ENCODE measurements at regions not wholly inside any gene's neighbourhood (a gene's known extent, or its start where the extent isn't known, plus 50 kb on each side); places are given as distances from the start of the nearest gene placed in this dataset.

GRCh38 chr14:85788470-85789233, 258.7 kb downstream of the FLRT2 start:
- Histone ChIP-seq H3K79me2 (replicated peaks; ENCODE audit: insufficient read depth) (no peaks in the 10 kb centered on the region), H3K27ac (ENCODE audit: low read depth) (no peak overlapping the region), H3K4me2 (no peak overlapping the region), H3K27me3 (ENCODE audit: insufficient read depth) (no peaks in the 10 kb centered on the region), H3K4me3 (no peak overlapping the region), H4K20me1 (replicated peaks; ENCODE audit: insufficient read depth) (no peaks in the 10 kb centered on the region), H2AFZ (no peak overlapping the region), H3K9me2 (ENCODE audit: insufficient read depth) (no peaks in the 10 kb centered on the region; the same call in 1 of the 2 replicates), H3K36me3 (ENCODE audit: insufficient read depth) (no peaks in the 10 kb centered on the region), H3F3A (replicated peaks; ENCODE audit: low read depth) (no peaks in the 10 kb centered on the region), H3K4me1 (ENCODE audit: insufficient read depth) (0 out of 2 replicates have a peak, but pooled peaks cover 9% of the 10 kb centered on the region)
- H3K27ac Mint-ChIP-seq, result no peak overlapping the region
- no peak for TF ChIP-seq ETS1 (IDR thresholded peaks at IDR 0.05)
- no peak for TF ChIP-seq JUNB (IDR thresholded peaks at IDR 0.05; ENCODE audit: unreplicated experiment)
- TF ChIP-seq EZH2phosphoT487 (IDR thresholded peaks at IDR 0.05; ENCODE audit: unreplicated experiment), result no peak
- no peak for TF ChIP-seq ZNF331 (CRISPR knock-in tag; IDR thresholded peaks at IDR 0.05; ENCODE audit: low read depth)
- TF ChIP-seq, protein P1, sequence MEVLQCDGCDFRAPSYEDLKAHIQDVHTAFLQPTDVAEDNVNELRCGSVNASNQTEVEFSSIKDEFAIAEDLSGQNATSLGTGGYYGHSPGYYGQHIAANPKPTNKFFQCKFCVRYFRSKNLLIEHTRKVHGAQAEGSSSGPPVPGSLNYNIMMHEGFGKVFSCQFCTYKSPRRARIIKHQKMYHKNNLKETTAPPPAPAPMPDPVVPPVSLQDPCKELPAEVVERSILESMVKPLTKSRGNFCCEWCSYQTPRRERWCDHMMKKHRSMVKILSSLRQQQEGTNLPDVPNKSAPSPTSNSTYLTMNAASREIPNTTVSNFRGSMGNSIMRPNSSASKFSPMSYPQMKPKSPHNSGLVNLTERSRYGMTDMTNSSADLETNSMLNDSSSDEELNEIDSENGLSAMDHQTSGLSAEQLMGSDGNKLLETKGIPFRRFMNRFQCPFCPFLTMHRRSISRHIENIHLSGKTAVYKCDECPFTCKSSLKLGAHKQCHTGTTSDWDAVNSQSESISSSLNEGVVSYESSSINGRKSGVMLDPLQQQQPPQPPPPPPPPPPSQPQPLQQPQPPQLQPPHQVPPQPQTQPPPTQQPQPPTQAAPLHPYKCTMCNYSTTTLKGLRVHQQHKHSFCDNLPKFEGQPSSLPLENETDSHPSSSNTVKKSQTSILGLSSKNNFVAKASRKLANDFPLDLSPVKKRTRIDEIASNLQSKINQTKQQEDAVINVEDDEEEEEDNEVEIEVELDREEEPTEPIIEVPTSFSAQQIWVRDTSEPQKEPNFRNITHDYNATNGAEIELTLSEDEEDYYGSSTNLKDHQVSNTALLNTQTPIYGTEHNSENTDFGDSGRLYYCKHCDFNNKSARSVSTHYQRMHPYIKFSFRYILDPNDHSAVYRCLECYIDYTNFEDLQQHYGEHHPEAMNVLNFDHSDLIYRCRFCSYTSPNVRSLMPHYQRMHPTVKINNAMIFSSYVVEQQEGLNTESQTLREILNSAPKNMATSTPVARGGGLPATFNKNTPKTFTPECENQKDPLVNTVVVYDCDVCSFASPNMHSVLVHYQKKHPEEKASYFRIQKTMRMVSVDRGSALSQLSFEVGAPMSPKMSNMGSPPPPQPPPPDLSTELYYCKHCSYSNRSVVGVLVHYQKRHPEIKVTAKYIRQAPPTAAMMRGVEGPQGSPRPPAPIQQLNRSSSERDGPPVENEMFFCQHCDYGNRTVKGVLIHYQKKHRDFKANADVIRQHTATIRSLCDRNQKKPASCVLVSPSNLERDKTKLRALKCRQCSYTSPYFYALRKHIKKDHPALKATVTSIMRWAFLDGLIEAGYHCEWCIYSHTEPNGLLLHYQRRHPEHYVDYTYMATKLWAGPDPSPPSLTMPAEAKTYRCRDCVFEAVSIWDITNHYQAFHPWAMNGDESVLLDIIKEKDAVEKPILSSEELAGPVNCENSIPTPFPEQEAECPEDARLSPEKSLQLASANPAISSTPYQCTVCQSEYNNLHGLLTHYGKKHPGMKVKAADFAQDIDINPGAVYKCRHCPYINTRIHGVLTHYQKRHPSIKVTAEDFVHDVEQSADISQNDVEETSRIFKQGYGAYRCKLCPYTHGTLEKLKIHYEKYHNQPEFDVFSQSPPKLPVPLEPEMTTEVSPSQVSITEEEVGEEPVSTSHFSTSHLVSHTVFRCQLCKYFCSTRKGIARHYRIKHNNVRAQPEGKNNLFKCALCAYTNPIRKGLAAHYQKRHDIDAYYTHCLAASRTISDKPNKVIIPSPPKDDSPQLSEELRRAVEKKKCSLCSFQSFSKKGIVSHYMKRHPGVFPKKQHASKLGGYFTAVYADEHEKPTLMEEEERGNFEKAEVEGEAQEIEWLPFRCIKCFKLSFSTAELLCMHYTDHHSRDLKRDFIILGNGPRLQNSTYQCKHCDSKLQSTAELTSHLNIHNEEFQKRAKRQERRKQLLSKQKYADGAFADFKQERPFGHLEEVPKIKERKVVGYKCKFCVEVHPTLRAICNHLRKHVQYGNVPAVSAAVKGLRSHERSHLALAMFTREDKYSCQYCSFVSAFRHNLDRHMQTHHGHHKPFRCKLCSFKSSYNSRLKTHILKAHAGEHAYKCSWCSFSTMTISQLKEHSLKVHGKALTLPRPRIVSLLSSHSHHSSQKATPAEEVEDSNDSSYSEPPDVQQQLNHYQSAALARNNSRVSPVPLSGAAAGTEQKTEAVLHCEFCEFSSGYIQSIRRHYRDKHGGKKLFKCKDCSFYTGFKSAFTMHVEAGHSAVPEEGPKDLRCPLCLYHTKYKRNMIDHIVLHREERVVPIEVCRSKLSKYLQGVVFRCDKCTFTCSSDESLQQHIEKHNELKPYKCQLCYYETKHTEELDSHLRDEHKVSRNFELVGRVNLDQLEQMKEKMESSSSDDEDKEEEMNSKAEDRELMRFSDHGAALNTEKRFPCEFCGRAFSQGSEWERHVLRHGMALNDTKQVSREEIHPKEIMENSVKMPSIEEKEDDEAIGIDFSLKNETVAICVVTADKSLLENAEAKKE (CRISPR knock-in tag; IDR thresholded peaks at IDR 0.05), result no peak
- TF ChIP-seq, protein P2, sequence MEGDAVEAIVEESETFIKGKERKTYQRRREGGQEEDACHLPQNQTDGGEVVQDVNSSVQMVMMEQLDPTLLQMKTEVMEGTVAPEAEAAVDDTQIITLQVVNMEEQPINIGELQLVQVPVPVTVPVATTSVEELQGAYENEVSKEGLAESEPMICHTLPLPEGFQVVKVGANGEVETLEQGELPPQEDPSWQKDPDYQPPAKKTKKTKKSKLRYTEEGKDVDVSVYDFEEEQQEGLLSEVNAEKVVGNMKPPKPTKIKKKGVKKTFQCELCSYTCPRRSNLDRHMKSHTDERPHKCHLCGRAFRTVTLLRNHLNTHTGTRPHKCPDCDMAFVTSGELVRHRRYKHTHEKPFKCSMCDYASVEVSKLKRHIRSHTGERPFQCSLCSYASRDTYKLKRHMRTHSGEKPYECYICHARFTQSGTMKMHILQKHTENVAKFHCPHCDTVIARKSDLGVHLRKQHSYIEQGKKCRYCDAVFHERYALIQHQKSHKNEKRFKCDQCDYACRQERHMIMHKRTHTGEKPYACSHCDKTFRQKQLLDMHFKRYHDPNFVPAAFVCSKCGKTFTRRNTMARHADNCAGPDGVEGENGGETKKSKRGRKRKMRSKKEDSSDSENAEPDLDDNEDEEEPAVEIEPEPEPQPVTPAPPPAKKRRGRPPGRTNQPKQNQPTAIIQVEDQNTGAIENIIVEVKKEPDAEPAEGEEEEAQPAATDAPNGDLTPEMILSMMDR (conservative IDR thresholded peaks at IDR 0.05; ENCODE audit: low read depth in 2 of 2), result no peak
- no peak for TF ChIP-seq CREB1 (CRISPR knock-in tag; IDR thresholded peaks at IDR 0.05; ENCODE audit: low read depth)
- no peak for TF ChIP-seq ZNF114 (CRISPR knock-in tag; IDR thresholded peaks at IDR 0.05)
- no peak for TF ChIP-seq EZH2 (IDR thresholded peaks at IDR 0.05; ENCODE audit: low read depth, unreplicated experiment)
- TF ChIP-seq STAT1 (IDR thresholded peaks at IDR 0.05; ENCODE audit: unreplicated experiment), result no peak
- TF ChIP-seq REST (IDR thresholded peaks at IDR 0.05; ENCODE audit: unreplicated experiment), result no peak
- H3K27me3 Mint-ChIP-seq (ENCODE audit: insufficient read depth, low read depth, poor library complexity), result no peaks in the 10 kb centered on the region
- H3K36me3 Mint-ChIP-seq (ENCODE audit: low read depth), result no peaks in the 10 kb centered on the region
- no peak for ATAC-seq
- no peaks in the 10 kb centered on the region for H3K9me3 Mint-ChIP-seq
- peaks cover 8% of the 10 kb centered on the region for H3K4me1 Mint-ChIP-seq
- no peak for DNase-seq (ENCODE audit: low spot score)
- H3K4me3 Mint-ChIP-seq, result no peak overlapping the region

Data from GM23338 (cell line).